PC-3 (cell line): ENCODE measurements at regions not wholly inside any gene's neighbourhood (a gene's known extent, or its start where the extent isn't known, plus 50 kb on each side); places are given as distances from the start of the nearest gene placed in this dataset.

Experiments
- ATAC-seq: fragments of 200-7000 bp; cut with Tn5 transposase; 2 replicates; pipeline ENCODE4 v1.9.1; 2020; ENCODE audit warnings: mild to moderate bottlenecking, moderate library complexity
- BruUV-seq: library from RNA; stranded (reverse); fragments of 400-500 nt; replicated peaks from 2 replicates; lab custom pipeline; 2021; lab: Mats Ljungman, UMichigan
- CTCF ChIA-PET: fragments of 300-600 bp; sonication (Branson Sonifier 250); formaldehyde crosslinking; loops from one replicate; lab custom pipeline; 2022; ENCODE audit warnings: antibody characterized with exemption; lab: Charles Lee
- POLR2A ChIA-PET: fragments of 300-600 bp; sonication (Branson Sonifier 250); formaldehyde crosslinking; loops from one replicate; lab custom pipeline; 2022; ENCODE audit warnings: antibody characterized with exemption; ENCODE audit not compliant: unreplicated experiment; lab: Charles Lee
- DNase-seq: peaks from one replicate; pipeline ENCODE4 v3.0.0-alpha.2; 2015
- H2AFZ ChIP-seq: fragments of 300-600 bp; sonication (generic); 2 replicates; pipeline ENCODE4 v1.6.0; 2016; ENCODE audit warnings: antibody characterized with exemption, low read length
- H3F3A ChIP-seq: fragments of 300-600 bp; sonication (generic); one replicate; pipeline ENCODE4 v1.6.0; 2017; ENCODE audit warnings: antibody characterized with exemption, low read length, control low read depth, mild to moderate bottlenecking; ENCODE audit not compliant: unreplicated experiment
- H3K27ac ChIP-seq: fragments of 300-600 bp; sonication (generic); 2 replicates; pipeline ENCODE4 v1.5.1; 2016; ENCODE audit warnings: mild to moderate bottlenecking, low read length
- H3K27me3 ChIP-seq: fragments of 300-600 bp; sonication (generic); 2 replicates; pipeline ENCODE4 v1.6.1; 2016; ENCODE audit warnings: low read length, mixed read lengths
- H3K36me3 ChIP-seq: fragments of 300-600 bp; sonication (generic); 2 replicates; pipeline ENCODE4 v1.6.1; 2016; ENCODE audit warnings: low read depth, mixed run types, low read length, mixed read lengths
- H3K4me1 ChIP-seq: fragments of 300-600 bp; sonication (generic); 2 replicates; pipeline ENCODE4 v1.5.1; 2016; ENCODE audit warnings: low read length; ENCODE audit not compliant: insufficient read depth
- H3K4me2 ChIP-seq: fragments of 300-600 bp; sonication (generic); 2 replicates; pipeline ENCODE4 v1.6.0; 2016; ENCODE audit warnings: low read length
- H3K4me3 ChIP-seq: fragments of 300-600 bp; sonication (generic); 2 replicates; pipeline ENCODE4 v1.5.1; 2016; ENCODE audit warnings: mild to moderate bottlenecking, low read length, mixed read lengths
- H3K79me2 ChIP-seq: fragments of 300-600 bp; sonication (generic); 2 replicates; pipeline ENCODE4 v1.6.1; 2017; ENCODE audit warnings: low read length, mixed read lengths
- H3K9ac ChIP-seq: fragments of 300-600 bp; sonication (generic); 2 replicates; pipeline ENCODE4 v1.6.0; 2016; ENCODE audit warnings: mild to moderate bottlenecking, low read length
- H3K9me2 ChIP-seq: fragments of 300-600 bp; sonication (generic); replicated peaks from 2 replicates; pipeline ENCODE4 v1.6.1; 2016; ENCODE audit warnings: mixed run types, low read length, mixed read lengths
- H3K9me3 ChIP-seq: fragments of 300-600 bp; sonication (generic); 2 replicates; pipeline ENCODE4 v1.6.1; 2016; ENCODE audit warnings: low read length, mixed read lengths
- H4K20me1 ChIP-seq: fragments of 300-600 bp; sonication (generic); 2 replicates; pipeline ENCODE4 v1.6.1; 2016; ENCODE audit warnings: low read length, mixed read lengths
- CTCF ChIP-seq: fragments of 300-600 bp; sonication (generic); conservative IDR thresholded peaks from 2 replicates; pipeline ENCODE4 v1.5.1; 2017; ENCODE audit warnings: antibody characterized with exemption, low read depth, mild to moderate bottlenecking, low read length
- EZH2 ChIP-seq: fragments of 300-600 bp; sonication (generic); IDR thresholded peaks from one replicate; pipeline ENCODE4 v1.6.1; 2017; ENCODE audit warnings: antibody characterized with exemption, mild to moderate bottlenecking, low read length; ENCODE audit not compliant: unreplicated experiment
- EZH2phosphoT487 ChIP-seq: fragments of 300-600 bp; sonication (generic); IDR thresholded peaks from 2 replicates; pipeline ENCODE4 v1.6.1; 2018; ENCODE audit warnings: mild to moderate bottlenecking, antibody characterized with exemption, low read length, borderline replicate concordance
- intact Hi-C: fragments of 100-400 bp; cut with micrococcal nuclease; formaldehyde crosslinking; loops from 2 replicates; pipeline ENCODE4 v1.9.0; 2023

- Histone ChIP-seq H3K27me3 (peaks cover 13% of the 10 kb centered on the region), H3K27ac (no peak overlapping the region), H2AFZ (no peak overlapping the region), H3K4me3 (no peak overlapping the region), H3K36me3 (no peaks in the 10 kb centered on the region), H3K9me3 (no peaks in the 10 kb centered on the region), H3F3A (no peaks in the 10 kb centered on the region), H3K9me2 (no peaks in the 10 kb centered on the region), H3K79me2 (no peaks in the 10 kb centered on the region), H4K20me1 (no peaks in the 10 kb centered on the region), H3K4me2 (no peak overlapping the region), H3K9ac (no peak overlapping the region), H3K4me1 (no peaks in the 10 kb centered on the region)
- no peak for TF ChIP-seq EZH2
- TF ChIP-seq CTCF: no peak
- TF ChIP-seq EZH2phosphoT487: no peak
- no TSS peak for BruUV-seq
- ChIA-PET POLR2A (no interaction called here), CTCF (no interaction called here)
- ATAC-seq: no peak
- intact Hi-C loops: no loop called here
- no peak for DNase-seq
Observed at GRCh38 chr14:95765051-95765450, 51.1 kb upstream of the TCL1A start.

GRCh38 chr14:95763875-95764274 is 50.0 kb upstream of the TCL1A start:
- Histone ChIP-seq H3K4me1 (no peaks in the 10 kb centered on the region), H3F3A (no peaks in the 10 kb centered on the region), H3K27ac (no peak overlapping the region), H3K36me3 (no peaks in the 10 kb centered on the region), H3K9me3 (no peaks in the 10 kb centered on the region), H2AFZ (no peak overlapping the region), H3K4me2 (no peak overlapping the region), H4K20me1 (no peaks in the 10 kb centered on the region), H3K79me2 (no peaks in the 10 kb centered on the region), H3K4me3 (no peak overlapping the region), H3K9ac (no peak overlapping the region), H3K9me2 (no peaks in the 10 kb centered on the region), H3K27me3 (peaks cover 13% of the 10 kb centered on the region)
- intact Hi-C loops: no loop called here
- BruUV-seq: no TSS peak
- ChIA-PET POLR2A (no interaction called here), CTCF (no interaction called here)
- TF ChIP-seq EZH2phosphoT487: no peak
- TF ChIP-seq CTCF: no peak
- TF ChIP-seq EZH2: no peak
- no peak for DNase-seq
- ATAC-seq: no peak
